ENCODE measurements at regions not wholly inside any gene's neighbourhood (a gene's known extent, or its start where the extent isn't known, plus 50 kb on each side); places are given as distances from the start of the nearest gene placed in this dataset.
A peak's percentile ranks its signal among the peaks of the same experiment; 100 is the strongest.
"Not testable (repeated sequence)": the region's sequence is repeated elsewhere in the genome, so short reads cannot be mapped to it uniquely, and the experiment has no call there.

DNA sequence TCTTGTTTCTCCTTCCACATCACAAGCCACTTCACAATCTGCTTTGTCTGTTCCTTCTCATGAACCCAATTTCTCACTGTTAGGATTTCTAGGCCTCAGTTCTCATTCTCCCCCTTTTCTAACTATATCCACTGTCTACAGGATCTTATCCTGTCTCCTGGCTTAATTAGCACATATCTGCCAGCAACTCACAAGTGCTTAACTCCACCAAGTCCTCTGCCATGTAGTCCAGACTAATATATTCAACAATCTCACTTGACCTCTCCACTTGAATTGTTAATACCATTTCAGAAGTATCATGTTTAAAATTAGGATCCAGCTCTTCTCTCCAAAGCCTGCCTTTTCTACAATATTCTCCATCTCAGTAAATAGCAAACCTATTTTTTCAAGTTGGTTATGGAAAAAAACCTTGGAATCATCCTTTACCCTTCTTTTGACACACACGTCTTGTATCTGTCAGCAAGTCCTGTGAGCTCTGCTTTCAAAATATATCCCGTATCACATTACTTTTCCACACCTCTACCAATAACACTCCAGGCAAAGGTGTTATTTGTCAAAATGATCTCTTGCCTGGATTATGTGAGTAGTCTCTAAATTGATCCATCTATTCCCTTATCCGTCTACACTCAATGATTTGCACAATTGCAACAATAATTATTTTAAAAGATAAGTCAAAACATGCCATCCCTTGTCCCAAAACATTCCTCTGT, 127.2 kb upstream of the SLIT2 start:
- DNase-seq (ENCODE audit: low read depth), result no peak

DNA sequence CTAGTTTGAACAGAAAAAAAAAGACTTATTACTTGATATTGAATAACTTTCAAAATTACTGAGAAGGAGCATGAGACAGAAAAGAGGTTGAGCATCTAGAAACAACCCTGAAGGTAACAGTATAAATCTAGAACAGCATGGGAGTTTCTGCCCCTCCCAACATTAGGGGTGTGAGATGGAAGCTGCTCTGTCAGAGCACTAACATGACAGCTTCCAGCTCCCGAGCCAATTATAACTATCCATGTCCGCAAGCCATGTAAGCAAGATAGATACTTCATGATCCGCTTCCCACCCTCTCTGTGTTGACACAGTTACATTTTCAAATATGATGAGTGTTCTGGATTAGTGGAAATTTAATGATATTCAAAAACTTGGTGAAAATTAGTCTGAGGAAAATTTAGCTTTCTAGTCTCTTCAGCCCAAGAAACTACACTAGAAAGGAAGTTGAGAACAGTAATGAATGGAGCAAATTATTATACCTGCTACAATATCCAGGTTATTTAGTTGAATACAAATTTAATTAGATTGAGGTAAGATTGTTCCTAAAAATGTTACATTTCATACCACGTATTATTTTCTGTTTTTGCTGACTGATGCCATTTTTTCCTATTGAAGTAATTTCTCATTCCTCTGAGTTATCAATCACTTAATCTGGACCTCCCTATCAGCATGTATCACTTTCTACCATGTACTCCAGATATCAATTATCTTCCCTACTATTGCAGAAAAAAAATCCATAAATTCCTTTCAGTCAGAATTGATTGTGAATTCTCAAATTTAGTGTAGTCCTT, 129.3 kb upstream of the SLIT2 start:
- DNase-seq (ENCODE audit: low read depth), result no peak

DNA sequence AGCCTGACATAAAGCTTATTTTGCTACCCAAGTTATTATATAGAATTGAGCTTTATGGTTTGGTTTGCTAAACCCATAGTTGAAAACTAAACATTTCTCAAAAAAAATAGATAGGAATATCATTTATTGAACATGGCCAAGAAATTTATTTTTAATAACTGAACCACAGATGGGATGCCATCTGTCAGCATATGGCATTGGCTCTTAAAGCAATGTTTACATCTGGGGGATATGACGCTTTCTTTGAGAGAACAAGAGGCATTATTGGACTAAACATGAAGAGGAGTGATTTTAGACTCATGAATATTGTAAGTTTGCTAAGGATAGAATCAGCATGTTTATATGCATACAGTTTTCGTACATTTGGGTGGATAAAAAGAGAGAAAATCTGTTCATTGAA, 132.6 kb upstream of the SLIT2 start:
- no peak for DNase-seq (ENCODE audit: low read depth)

DNA sequence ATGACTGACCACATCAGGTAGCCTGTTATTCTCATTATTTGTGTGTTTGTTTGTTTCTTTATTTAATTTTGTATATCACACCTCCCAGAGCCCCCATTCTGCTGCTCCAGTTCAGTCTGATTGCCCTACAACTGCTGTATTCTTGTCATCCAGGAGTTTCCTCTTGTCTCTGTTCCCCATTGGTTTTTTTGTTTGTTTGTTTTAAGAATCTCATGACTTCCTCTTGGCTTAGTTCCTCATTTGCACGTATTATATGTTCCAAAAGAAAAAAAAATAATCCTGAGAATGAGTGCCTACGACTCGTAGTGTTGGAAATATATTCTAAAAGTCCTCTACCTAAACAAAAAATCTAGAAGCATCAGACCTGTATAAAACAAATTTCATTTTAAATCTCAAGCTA, 142.3 kb upstream of the SLIT2 start:
- no peak for DNase-seq (ENCODE audit: low read depth)

DNA sequence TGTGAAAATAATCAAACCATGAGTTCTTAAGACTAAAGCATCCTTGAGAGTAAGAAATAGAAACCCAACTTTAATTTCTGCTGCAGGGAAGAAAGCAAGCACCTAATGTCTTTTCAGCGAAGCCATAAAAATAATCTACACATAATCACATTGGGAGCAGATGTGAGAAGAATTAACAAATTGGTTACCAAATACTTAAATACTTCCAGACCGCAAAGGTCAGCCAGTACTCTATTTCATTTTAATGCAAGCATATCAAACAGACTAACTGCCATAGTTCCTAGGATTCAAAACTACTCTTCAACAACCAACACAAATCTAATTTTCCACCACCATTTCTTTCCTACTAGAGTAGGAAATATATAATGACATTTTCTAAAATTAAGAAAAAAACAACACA, 144.8 kb upstream of the SLIT2 start:
- DNase-seq (ENCODE audit: low read depth), result peak; percentile 11

DNA sequence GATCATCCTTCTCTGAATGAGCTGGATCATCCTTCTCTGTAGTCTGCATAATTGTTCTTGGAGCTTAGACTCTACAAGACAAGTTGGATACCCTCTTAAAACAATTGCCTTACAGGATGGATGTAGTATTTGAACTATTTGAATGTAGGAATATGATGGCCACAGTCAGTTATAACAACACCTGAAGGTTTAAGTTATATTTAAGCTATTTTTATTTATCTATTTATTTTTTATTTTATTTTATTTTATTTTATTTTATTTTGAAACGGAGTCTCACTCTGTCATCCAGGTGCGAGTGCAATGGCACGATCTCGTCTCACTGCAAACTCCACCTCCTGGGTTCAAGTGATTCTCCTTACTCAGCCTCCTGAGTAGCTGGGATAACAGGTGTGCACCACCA, 149.9 kb upstream of the SLIT2 start:
- DNase-seq (ENCODE audit: low read depth), result no peak

DNA sequence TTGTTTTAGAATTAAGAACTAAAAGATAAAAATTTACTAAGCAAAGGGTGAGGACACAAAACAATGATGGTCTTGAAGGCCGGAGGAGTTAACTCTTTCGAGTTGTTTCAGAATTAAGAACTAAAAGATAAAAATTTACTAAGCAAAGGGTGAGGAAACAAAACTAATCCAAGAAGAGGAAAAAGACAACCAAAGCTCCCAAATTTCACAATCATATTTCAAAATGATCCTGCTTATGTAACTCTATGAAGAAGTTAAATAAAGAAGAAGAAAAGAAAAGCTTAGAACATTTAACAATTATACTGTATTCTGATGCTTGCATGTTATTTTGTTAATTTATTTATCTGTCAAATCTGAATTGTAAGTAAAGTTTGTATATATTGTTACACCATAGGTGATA, 154.8 kb upstream of the SLIT2 start:
- DNase-seq (ENCODE audit: low read depth), result no peak

DNA sequence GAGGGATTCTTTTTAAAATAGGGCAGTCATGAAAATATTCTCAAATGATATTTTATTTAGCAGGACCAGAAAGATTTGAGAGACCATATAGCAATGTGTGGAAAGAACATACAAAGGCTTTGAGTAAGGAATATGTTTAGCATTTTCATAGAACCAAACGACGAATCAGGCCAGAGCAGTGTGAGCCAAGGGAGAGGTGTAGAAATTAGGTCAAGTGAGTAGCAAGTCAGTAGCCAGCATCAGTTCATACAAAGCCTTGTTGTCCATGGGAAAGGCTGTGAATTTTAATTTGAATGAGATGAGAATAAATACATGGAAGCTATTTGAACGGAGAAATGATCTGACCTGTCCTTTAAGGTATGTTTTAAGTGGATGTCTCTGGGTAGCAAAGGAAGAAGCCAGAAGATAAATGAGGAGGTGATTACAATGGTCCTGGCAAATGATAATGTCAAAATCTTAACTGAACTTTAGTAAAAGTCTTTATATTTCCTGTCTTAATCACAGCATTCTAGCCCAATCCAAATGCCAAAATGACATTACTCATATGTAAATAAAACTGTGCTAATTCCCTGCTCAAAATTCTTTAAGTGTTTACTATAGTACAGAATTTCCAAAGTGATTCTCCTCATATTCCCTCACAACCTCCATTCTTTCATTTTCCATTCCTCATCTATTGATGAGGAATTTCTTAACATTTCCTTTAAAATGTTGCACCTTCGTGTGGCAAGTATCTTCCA, 155.7 kb upstream of the SLIT2 start:
- no peak for DNase-seq (ENCODE audit: low read depth)

DNA sequence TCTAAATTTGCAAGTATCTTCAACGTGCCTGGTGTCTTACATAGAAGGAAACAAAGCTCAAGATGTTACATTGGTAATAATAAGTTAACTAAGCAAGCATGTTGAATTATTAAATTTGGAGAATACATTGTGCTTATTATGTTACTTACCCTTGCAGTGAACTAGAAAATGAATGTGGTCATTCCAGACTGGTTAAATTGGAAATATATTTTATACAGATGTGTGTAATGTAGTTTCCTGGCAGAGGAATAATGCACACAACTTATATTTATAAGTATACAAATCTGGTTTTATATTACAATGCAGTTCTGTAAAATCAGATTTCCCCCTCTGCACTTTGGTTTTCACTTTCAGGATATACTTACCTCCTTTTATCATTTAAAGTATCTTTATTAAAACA, 159.9 kb upstream of the SLIT2 start:
- peak; percentile 4 for DNase-seq (ENCODE audit: low read depth)

DNA sequence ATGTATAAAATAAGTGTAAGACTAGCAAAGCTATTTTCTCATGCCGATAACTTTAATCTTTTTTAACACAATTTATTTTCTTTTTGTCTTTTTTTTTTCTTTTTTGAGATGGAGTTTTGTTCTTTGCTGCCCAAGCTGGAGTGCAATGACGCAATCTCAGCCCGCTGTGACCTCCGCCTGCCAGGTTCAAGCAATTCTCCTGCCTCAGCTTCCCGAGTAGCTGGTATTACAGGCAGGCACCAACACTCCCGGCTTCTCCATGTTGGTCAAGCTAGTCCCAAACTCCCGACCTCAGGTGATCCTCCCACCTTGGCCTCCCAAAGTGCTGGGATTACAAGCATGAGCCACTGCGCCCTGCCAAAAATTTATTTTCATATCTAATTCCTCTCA, 164.2 kb upstream of the SLIT2 start:
- DNase-seq (ENCODE audit: low read depth), result no peak

DNA sequence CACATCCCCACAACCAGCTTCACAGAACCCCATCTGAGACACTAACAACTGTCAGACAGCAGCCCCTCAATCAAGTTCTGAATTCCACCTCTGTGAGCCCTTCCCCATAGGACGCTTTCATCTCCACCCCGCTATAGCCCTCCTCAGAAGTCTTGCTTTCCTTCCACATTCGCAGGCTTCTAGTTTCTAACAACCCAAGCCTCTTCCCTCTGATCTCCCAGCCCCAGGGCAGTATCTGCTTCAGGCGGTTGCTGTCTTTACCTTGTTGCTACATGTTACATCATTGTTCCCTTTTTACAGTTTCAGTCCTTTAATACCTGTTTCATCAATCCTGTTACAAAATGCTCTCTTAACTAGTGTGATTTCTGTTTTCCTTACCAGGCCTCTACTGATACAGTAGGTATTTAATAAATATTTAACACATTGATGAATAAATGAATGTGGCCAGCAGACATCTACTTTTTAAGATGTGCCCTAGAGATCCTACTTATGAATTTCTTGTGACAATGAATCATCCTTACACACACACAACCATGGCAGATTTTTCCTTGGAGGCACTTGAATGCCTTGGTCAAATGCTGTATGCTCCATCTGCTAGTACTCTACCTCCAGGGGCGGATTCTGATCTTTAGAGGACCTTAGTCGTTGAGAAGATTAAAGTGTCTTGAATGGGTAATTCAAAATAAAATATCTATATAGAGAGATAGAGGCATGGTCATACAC, 164.7 kb upstream of the SLIT2 start:
- no peak for DNase-seq (ENCODE audit: low read depth)

DNA sequence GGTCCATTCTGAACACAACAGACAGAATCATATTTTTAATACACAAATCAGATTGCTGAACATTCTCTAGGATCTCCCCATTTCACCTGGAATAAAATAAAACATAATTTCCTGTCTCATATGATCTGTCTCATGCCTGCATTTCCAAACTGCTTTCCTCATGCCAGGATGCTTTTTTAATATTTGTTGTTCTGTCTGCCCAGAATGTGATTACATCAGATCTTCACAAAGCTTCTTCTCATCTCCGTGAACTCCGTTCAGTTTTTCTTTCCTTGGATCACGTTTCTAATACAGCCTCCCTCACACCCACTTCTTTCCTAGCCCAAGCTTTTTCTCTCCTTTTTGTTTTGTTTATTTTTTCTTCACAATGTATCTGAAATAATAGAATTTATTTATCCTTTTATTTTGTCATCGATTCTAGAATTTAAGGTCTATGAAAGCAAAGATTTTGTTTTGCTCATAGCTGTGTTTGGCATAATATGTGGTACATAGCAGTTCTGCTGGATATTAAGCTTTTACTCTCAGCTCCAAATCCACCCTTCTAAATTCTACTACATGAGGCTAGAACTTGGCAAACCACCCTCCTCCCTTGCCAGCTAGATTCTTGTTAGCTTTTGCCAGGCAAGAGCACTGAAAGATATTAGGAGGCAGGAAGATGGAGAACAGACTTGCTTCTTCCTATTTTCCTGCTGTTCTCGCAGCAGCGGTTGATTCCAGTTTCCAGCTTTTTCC, 165.5 kb upstream of the SLIT2 start:
- DNase-seq (ENCODE audit: low read depth), result peak; percentile 38

DNA sequence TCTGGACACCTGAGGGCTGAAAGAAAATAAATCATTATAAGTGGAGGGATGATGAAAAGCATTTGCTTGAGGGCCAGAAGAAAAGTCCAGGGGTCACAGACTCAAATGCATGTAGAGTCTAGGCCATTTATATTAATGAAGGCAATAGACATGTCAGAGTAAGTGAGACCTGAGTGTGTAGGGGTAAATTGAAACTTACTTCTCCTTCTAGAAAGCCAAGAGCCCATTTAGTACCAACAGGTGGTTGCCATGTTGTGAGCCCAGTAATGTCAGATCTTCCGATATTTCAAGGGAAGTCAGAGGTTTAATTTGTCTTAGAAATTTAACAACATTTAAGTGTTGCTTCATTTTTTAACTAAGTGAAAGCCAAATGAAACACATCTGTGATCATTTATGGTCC, 166.1 kb upstream of the SLIT2 start:
- no peak for DNase-seq (ENCODE audit: low read depth)

DNA sequence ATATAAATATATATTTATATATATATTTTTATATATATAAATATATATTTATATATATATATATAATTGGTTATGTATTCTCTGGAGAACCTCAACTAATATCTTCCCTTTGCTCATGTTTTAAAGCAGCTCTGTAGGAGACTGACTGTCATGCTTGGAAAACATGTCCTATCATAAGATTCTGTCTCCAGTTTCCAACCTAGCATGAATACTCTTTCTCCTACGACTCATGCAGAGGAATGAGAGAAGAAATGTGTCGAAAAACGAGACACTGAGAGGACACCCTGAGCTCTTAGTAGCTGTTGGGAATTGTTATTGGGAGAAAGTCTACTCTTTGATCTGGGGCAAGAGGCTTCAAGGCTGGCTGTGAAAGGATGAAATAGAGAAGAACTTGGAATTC, 166.5 kb upstream of the SLIT2 start:
- no peak for DNase-seq (ENCODE audit: low read depth)

DNA sequence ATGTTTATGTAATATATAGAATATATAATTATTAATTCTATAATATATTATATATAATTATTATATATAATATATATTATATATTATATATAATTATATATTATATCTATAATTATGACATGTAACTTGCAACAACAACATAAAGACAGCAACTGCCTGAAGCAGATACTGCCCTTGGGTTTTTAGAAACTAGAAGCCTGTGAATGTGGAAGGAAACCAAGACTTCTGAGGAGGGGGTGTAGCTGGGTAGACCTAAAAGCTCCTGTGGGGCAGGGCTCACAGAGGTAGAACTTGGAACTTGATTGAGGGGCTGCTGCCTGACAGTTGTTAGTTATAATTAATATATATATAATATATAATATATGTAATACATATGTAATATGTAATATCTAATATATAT, 167.2 kb upstream of the SLIT2 start:
- no peak for DNase-seq (ENCODE audit: low read depth)

DNA sequence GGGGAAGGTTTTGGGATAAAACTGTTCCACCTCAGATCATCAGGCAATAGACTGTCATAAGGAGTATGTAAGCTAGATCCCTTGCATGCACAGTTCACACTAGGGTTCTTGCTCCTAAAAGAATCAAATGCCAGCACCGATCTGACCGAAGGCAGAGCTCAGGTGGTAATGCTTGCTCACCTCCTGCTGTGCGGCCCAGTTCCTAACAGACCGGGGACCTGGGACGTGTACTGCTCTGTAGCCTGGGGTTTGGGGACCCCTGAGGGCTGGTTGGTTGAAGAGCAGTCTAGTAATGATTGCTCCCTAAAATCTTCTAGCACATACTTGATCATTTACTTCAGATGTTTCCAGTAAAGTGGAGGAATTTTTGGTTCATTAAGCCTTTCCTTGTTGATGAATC, 173.1 kb upstream of the SLIT2 start:
- no peak for DNase-seq (ENCODE audit: low read depth)

DNA sequence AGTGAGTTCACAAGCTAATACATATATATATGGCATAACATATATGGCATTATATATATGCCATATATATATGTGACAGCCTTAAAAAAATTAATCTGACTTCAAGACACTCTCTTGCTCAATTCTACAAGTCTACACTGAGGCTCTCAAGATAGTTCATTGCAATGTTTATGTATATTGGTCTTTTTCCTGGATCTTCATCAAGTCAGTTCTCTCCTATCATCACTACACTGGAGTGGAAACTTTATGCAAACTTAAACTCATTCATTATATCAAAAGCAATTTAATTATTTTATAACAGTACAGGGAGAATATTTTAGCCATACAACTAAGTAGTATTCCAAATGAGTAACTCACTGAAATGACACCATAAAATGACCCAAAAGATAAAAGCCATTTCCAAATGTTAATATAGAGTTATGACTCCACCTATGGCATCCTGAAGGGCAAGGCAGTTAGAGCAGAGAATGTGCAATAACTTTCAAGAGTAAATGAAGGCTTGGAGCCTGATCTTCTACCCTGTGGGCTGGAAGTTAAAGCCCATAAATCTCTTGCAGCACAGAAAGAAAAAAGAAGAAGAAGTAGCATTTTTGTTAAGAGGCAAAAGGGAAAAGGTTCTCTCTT, 176.3 kb upstream of the SLIT2 start:
- DNase-seq (ENCODE audit: low read depth), result no peak

DNA sequence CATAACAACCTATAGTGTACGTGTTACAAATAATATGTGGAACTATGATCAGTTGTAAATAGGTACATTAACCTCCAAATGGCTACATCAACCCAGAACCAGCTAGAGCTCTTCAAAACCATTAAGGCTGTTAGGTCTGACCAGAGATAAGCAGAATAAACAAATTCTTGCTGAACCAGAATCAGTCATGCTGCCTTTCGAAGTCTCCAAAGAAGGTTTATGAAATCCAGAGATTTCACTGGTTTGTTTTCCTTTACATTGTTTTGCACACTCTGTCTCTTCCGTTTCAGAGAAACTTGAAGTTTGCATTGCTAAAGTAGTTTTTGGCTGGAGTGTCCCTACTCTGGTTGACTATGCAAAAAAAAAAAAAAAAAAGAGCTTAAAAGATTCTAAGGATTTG, 177.3 kb upstream of the SLIT2 start:
- DNase-seq (ENCODE audit: low read depth), result no peak

DNA sequence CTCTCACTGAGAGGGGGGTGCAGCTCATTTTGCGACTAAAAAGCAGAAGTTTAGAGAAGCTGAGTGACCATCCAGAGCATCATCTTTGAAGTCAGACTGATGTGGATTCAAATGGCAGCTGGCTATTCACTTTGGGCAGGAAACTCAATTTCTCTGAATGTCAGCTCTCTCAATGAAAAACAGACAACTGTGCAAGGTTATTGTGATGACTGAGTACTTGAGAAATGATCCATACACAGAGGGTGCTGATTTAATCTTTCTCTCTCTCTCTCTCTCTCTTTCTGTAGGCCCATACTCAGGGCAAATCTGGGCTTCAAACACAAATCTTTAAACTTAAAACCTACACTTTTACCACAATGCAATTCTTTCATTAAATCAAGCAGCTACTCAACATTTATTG, 185.8 kb upstream of the SLIT2 start:
- no peak for DNase-seq (ENCODE audit: low read depth)

DNA sequence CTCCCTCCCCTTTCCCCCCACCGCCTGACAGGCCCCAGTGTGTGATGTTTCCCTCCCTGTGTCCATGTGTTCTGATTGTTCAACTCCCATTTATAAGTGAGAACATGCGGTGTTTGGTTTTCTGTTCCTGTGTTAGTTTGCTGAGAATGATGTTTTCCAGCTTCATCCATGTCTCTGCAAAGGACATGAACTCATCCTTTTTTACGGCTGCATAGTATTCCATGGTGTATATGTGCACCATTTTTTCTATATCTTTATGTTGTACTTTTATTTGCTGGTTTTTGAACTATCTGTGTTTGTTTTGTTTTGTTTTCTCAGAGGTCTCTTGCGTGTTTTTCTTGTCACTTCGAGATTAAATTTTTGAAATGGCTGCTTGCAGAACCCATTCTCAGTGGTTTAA, 188.8 kb upstream of the SLIT2 start:
- not testable (repeated sequence) for DNase-seq (ENCODE audit: low read depth)

DNA sequence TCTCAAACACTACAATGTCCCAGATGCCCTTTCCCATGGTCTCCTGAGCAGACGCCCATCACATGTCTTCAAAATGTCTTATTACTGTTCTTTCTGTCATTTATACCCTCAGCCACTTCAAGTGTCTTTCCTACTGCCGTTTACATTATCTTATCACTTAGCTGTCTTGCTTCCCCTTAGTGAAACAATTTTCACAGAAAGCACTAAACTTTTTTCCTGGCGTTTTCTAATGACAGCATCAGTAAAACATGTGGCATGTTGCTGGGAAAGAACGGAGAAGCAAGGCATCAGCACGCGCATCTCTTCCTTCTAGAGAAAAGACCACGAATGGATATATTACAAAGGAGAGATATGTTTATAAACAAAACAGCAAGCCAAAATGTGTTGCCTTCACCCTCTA, 189.7 kb upstream of the SLIT2 start:
- DNase-seq (ENCODE audit: low read depth), result no peak
